ENCODE measurements at regions not wholly inside any gene's neighbourhood (a gene's known extent, or its start where the extent isn't known, plus 50 kb on each side); places are given as distances from the start of the nearest gene placed in this dataset.

DNA sequence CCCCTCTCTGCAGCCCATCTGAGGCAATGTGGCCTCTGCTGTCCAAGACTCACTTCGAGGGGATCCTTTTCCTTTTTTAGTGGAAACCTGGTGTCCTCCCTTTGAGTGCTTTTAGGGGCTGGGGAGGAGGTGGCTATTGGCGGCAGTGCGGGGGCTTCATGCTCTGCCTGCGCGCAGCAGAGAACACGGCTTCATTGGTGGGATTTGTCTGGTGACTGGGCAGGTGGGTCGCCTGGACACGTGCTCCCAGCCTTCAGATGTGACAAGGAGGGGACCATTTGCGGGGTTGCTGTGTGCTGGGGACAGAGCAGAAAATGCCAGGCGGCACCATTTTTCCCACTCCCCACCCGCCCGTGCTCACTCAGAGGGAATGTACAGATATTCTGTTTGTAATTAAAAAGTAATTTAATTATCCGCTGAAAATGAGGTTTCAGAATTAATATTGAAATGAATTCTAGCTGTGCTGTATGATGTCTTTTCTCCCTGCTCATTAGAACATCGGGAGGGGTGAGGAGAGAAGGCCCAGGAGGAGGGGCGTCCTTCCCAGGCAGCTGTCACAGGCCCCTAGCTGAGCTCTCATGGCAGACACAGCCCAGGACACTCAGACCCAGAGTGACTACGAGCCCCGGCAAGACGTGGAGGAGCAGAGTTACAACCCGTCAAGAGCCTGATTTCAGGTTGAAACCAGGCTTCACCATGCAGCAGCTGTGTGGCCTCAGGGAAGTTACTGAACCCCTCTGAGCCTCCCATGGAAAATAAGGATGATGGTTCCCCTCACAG is 417.2 kb upstream of the SULF2 start:
- TF ChIP-seq, protein P1, sequence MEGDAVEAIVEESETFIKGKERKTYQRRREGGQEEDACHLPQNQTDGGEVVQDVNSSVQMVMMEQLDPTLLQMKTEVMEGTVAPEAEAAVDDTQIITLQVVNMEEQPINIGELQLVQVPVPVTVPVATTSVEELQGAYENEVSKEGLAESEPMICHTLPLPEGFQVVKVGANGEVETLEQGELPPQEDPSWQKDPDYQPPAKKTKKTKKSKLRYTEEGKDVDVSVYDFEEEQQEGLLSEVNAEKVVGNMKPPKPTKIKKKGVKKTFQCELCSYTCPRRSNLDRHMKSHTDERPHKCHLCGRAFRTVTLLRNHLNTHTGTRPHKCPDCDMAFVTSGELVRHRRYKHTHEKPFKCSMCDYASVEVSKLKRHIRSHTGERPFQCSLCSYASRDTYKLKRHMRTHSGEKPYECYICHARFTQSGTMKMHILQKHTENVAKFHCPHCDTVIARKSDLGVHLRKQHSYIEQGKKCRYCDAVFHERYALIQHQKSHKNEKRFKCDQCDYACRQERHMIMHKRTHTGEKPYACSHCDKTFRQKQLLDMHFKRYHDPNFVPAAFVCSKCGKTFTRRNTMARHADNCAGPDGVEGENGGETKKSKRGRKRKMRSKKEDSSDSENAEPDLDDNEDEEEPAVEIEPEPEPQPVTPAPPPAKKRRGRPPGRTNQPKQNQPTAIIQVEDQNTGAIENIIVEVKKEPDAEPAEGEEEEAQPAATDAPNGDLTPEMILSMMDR (IDR thresholded peaks at IDR 0.05; ENCODE audit: extremely low read depth, insufficient read depth, missing control alignments), result no peak
- DNase-seq (ENCODE audit: low spot score), result no peak
- in situ Hi-C loops (cut with MboI; ENCODE audit: low pct_unique_long_range_greater_than_20kb, low sequenced_read_pairs, unreplicated experiment), result no loop called here

DNA sequence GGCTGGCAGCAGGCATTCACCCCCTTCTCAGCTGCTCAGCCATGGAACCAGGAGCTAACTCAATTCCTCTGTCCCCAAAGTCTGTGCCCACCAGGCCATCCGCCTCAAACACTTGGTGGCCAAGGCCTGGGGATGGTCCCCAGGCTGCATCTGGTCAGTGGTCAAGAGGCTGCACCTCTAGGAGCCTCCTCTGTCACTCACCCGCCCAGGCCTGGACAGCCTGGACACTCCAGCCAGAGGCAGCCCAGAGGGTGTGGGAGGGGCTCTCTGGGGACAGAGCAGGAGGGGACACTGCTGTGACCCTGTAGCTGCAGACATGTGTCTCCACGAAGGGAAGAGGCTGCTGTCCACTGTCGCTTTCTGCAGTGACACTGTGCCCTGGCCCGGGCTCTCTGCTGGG is 416.6 kb upstream of the SULF2 start:
- TF ChIP-seq, protein P1 (IDR thresholded peaks at IDR 0.05; ENCODE audit: extremely low read depth, insufficient read depth, missing control alignments), result no peak
- DNase-seq (ENCODE audit: low spot score), result no peak
- in situ Hi-C loops (cut with MboI; ENCODE audit: low pct_unique_long_range_greater_than_20kb, low sequenced_read_pairs, unreplicated experiment), result no loop called here

DNA sequence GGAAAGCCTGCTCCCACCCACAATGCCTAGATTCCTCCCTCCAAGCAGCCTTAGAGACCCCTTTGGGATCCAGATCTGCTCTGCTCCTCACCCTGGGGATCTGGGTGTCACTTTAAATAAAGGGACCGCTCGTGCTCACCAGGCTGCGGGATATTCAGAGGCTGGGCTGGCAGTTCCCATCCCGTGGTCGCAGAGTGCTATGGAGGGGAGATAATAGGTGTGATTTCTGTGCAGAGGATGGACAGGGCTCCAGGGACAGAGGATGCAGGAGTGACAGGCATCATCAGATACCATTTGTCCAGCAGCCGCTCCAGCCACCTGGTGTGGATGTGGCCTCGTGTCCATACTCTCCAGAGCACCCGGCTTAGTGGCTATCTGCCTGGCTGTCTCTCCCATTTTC is 415.9 kb upstream of the SULF2 start:
- in situ Hi-C loops (cut with MboI; ENCODE audit: low pct_unique_long_range_greater_than_20kb, low sequenced_read_pairs, unreplicated experiment), result no loop called here
- DNase-seq (ENCODE audit: low spot score), result no peak
- TF ChIP-seq, protein P1 (IDR thresholded peaks at IDR 0.05; ENCODE audit: extremely low read depth, insufficient read depth, missing control alignments), result no peak

DNA sequence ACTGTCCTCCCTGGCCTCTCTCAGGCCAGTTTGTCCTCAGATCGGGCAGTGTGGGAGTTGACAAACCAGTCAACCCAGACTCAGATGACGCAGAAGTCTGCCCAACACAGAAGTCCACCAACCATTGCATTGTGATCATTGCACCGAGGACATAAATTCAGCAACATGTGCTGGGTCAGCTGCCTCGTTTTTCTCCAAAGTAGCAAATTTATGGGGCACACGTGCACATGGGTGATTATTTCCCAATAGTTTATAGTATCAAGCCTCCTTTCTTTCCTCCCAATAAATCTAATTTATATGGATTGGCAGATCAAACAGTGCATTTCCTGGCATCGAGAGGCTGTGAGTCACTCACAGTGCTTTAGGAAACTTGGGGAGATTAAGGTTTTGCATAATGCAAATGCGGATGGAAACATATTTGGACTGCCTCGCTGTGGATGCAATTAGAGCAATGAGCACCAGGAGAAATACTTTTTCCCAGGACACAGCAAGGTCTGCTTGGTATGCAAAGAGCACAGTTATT is 413.7 kb upstream of the SULF2 start:
- TF ChIP-seq, protein P1 (IDR thresholded peaks at IDR 0.05; ENCODE audit: extremely low read depth, insufficient read depth, missing control alignments), result no peak
- in situ Hi-C loops (cut with MboI; ENCODE audit: low pct_unique_long_range_greater_than_20kb, low sequenced_read_pairs, unreplicated experiment), result no loop called here
- DNase-seq (ENCODE audit: low spot score), result no peak

DNA sequence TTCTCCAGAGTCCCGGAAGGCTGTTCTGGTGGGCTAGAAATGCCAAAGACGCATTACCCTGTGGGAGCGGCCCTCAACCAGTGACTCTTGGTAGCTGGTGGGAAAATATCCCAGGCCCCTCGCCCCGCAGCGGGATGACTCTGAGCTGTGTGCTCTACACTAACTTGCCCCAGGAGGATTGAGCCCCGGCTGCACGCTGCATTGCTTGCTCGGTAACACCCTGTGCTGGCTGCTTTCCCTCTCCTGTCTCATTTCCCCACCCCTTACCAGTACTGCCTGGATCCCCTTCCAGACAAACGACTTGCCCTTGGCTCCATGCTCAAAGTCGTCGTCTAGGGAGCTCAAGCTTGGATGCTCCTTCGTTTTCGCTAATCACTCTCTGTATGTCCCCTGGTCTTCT is 411.8 kb upstream of the SULF2 start:
- in situ Hi-C loops (cut with MboI; ENCODE audit: low pct_unique_long_range_greater_than_20kb, low sequenced_read_pairs, unreplicated experiment), result no loop called here
- TF ChIP-seq, protein P1 (IDR thresholded peaks at IDR 0.05; ENCODE audit: extremely low read depth, insufficient read depth, missing control alignments), result no peak
- DNase-seq (ENCODE audit: low spot score), result no peak

DNA sequence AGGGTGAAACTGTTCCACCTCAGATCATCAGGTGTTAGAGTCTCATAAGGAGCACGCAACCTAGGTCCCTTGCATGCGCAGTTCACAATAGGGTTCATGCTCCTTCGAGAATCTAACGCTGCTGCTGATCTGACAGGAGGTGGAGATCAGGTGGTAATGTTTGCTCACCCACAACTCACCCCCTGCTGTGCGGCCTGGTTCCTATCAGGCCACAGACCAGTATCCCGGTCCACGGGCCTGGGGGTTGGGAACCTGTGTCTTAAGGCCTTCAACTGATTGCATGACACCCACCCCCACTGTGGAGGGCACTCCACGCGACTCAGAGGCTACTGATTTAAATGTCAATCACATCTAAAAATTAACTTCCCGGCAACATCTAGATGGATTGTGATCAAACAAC is 411.2 kb upstream of the SULF2 start:
- DNase-seq (ENCODE audit: low spot score), result no peak
- in situ Hi-C loops (cut with MboI; ENCODE audit: low pct_unique_long_range_greater_than_20kb, low sequenced_read_pairs, unreplicated experiment), result no loop called here

More for the DNA sequence above, 411.2 kb upstream of the SULF2 start:
- TF ChIP-seq, protein P1 (IDR thresholded peaks at IDR 0.05; ENCODE audit: extremely low read depth, insufficient read depth, missing control alignments), result no peak
